Lower lobe of right lung (tissue), 2 donors: ENCODE measurements at regions not wholly inside any gene's neighbourhood (a gene's known extent, or its start where the extent isn't known, plus 50 kb on each side); places are given as distances from the start of the nearest gene placed in this dataset.

Experiments used
- ATAC-seq, 2 donors: fragments of 200-7000 bp; cut with Tn5 transposase; one replicate each; pipeline ENCODE4 v1.9.1; 2020 to 2022; ENCODE audit warnings: mild to moderate bottlenecking in 2 of 2, moderate library complexity in 2 of 2
- DNase-seq: peaks from one replicate; pipeline ENCODE4 v3.0.0-alpha.2; 2020
- H3K27ac ChIP-seq: fragments of 200-600 bp; one replicate; pipeline ENCODE4 v1.8.0; 2022
- H3K27me3 ChIP-seq: fragments of 200-600 bp; one replicate; pipeline ENCODE4 v1.8.0; 2022; ENCODE audit warnings: low read depth
- H3K36me3 ChIP-seq: fragments of 200-600 bp; one replicate; pipeline ENCODE4 v1.8.0; 2022; ENCODE audit warnings: mild to moderate bottlenecking
- H3K4me1 ChIP-seq: fragments of 200-600 bp; one replicate; pipeline ENCODE4 v1.8.0; 2022
- H3K4me3 ChIP-seq: fragments of 200-600 bp; one replicate; pipeline ENCODE4 v1.8.0; 2022; ENCODE audit warnings: mild to moderate bottlenecking
- H3K9me3 ChIP-seq: fragments of 200-600 bp; one replicate; pipeline ENCODE4 v1.8.0; 2022
- CTCF ChIP-seq: fragments of 200-600 bp; IDR thresholded peaks from one replicate; pipeline ENCODE4 v1.8.0; 2022; ENCODE audit warnings: antibody characterized with exemption, mild to moderate bottlenecking
- intact Hi-C: fragments of 100-400 bp; cut with DNase I; formaldehyde crosslinking; loops from one replicate; pipeline ENCODE4 v1.11.0; 2022
- donor health status: DM: no; HTN: yes; CAD: no; lungs with severe emphysema.

GRCh38 chr2:175560521-175561169, 379.1 kb upstream of the ATP5MC3 start:
- Histone ChIP-seq H3K4me1 (no peaks in the 10 kb centered on the region), H3K27me3 (no peaks in the 10 kb centered on the region), H3K9me3 (no peaks in the 10 kb centered on the region), H3K27ac (no peak overlapping the region), H3K36me3 (no peaks in the 10 kb centered on the region), H3K4me3 (no peak overlapping the region)
- no peak for DNase-seq
- TF ChIP-seq CTCF = no peak
- intact Hi-C loops = no loop called here
- ATAC-seq = no peak

- no peaks in the 10 kb centered on the region for H3K9me3 ChIP-seq
- no peak for ATAC-seq
- TF ChIP-seq CTCF = no peak
- no peaks in the 10 kb centered on the region for H3K27me3 ChIP-seq
- DNase-seq = no peak
- no peaks in the 10 kb centered on the region for H3K36me3 ChIP-seq
- H3K27ac ChIP-seq = no peak overlapping the region
- H3K4me1 ChIP-seq = no peaks in the 10 kb centered on the region
- no peak overlapping the region for H3K4me3 ChIP-seq
- intact Hi-C loops = no loop called here
These were observed 378.1 kb upstream of the ATP5MC3 start for GRCh38 chr2:175559613-175560012.

GRCh38 chr2:175557810-175558377, 376.4 kb upstream of the ATP5MC3 start:
- H3K4me3 ChIP-seq = no peak overlapping the region
- intact Hi-C loops = no loop called here
- ATAC-seq (no peak), DNase-seq (no peak)
- H3K9me3 ChIP-seq = no peaks in the 10 kb centered on the region
- H3K27me3 ChIP-seq = no peaks in the 10 kb centered on the region
- no peaks in the 10 kb centered on the region for H3K4me1 ChIP-seq
- TF ChIP-seq CTCF = no peak
- H3K27ac ChIP-seq = no peak overlapping the region
- no peaks in the 10 kb centered on the region for H3K36me3 ChIP-seq

GRCh38 chr2:175553910-175554309, 372.4 kb upstream of the ATP5MC3 start:
- Histone ChIP-seq H3K9me3 (no peaks in the 10 kb centered on the region), H3K36me3 (no peaks in the 10 kb centered on the region), H3K4me3 (no peak overlapping the region), H3K27me3 (no peaks in the 10 kb centered on the region), H3K27ac (no peak overlapping the region), H3K4me1 (no peaks in the 10 kb centered on the region)
- intact Hi-C loops = no loop called here
- ATAC-seq = no peak
- TF ChIP-seq CTCF = no peak
- DNase-seq = no peak

- intact Hi-C loops = no loop called here
- ATAC-seq = peak; percentile 45 to 59
These were observed 371.4 kb upstream of the ATP5MC3 start for GRCh38 chr2:175552902-175553301.

More at GRCh38 chr2:175552902-175553301, 371.4 kb upstream of the ATP5MC3 start:
- TF ChIP-seq CTCF = no peak
- H3K27ac ChIP-seq = no peak overlapping the region
- H3K9me3 ChIP-seq = no peaks in the 10 kb centered on the region
- H3K36me3 ChIP-seq = no peaks in the 10 kb centered on the region
- DNase-seq = peak; percentile 45
- no peaks in the 10 kb centered on the region for H3K27me3 ChIP-seq
- H3K4me1 ChIP-seq = no peaks in the 10 kb centered on the region
- no peak overlapping the region for H3K4me3 ChIP-seq
